Pons (tissue), 1 donor: ENCODE measurements at regions not wholly inside any gene's neighbourhood (a gene's known extent, or its start where the extent isn't known, plus 50 kb on each side); places are given as distances from the start of the nearest gene placed in this dataset.
"Not testable (repeated sequence)": the region's sequence is repeated elsewhere in the genome, so short reads cannot be mapped to it uniquely, and the experiment has no call there.

Source experiments
- DNase-seq: peaks from one replicate; pipeline ENCODE4 v3.0.0-alpha.2; 2016; ENCODE audit warnings: low spot score

DNA sequence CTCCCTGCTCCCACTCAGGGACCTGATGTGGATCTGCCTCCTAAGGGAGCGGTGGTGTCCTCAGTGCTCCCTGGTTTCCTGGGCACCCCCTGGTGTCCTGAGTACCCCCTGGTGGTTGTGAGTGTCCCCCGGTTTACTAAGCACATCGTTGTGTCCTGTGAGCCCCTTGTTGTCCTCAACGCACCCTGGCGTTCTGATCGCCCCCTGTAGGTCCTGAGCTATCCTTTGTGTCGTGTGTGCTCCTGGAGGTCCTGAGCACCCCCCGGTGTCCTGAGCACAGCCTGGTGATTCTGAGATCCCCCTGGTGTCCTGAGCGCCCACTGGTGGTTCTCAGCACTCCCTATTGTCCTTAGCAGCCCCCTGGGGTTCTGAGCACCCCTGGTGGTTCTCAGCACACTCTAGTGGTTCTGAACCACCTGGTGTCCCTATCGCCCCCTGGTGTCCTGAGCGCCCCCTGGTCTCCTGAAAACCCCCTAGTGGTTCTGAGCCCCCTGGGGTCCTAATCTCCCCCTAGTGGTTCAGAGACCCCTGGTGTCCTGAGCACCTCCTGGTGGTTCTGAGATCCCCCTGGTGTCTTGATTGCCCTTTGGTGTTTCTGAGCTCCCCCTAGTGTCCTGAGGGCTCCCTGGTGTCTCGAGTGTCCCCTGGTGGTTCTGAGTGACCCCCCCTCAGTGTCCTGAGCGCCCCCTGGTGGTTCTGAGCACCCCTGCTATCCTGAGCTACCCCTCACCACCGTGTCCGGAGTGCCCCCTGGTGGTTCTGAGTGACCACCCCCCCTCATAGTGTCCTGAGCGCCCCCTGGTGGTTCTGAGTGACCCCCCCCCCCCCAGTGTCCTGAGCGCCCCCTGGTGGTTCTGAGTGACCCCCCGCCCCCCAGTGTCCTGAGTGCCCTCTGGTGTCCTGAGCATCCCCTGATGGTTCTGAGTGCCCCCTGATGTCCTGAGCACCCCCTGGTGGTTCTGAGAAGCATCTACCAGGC lies 615.1 kb downstream of the TMEM121 start:
- DNase-seq: no peak

DNA sequence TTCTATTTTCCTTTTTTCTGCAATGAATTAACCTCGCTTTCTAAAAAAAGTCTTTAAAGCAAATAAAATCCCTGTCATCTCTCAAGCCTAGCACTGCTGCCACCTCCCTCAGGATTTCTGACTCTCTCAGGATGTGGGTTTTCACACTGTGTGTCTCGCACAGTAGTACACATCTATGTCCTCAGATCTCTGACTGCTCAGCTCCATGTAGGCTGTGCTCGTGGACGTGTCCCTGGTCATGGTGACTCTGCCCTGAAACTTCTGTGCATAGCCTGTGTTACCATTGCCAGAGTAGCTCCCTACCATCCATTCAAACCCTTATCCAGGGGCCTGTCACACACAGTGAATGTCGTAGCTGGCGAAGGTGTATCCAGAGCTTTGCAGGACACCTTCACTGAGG lies 619.3 kb downstream of the TMEM121 start:
- not testable (repeated sequence) for DNase-seq

DNA sequence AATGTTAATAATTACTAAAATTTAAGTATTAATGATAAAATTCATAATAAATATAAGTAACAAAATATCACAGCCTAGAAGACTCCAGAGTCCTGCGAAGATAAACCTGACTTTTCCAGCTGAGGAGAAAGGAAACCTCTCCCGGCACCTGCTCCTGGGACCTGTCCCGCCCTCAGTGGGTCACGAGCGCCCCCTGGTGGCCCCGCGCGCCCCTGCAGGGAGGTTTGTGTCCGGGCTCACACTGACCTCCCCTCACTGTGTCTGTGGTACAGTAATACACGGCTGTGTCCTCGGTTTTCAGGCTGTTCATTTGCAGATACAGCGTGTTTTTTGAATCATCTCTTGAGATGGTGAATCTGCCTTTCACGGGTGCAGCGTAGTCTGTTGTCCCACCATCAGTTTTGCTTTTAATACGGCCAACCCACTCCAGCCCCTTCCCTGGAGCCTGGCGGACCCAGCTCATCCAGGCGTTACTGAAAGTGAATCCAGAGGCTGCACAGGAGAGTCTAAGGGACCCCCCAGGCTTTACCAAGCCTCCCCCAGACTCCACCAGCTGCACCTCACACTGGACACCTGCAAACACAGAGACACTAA lies 627.1 kb downstream of the TMEM121 start:
- peak; percentile 0 for DNase-seq

DNA sequence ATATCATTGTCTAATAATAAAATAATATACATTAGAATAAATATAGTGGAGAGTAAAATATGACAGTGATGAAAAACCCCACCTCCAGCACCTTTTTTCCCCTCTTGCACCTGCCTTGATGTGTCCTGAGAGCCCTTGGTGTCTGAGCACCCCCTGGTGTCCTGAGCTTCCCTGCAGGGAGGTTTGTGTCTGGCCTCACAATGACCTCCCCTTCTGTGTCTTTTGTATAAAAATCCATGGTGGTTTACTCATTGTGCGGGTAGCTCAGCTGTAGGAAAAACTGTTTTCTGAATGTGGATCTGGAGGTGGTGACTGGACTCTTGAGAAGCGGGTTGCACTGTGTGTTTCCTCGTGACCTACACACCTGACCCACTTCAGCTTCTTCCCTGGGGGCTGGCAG lies 636.9 kb downstream of the TMEM121 start:
- DNase-seq: no peak

DNA sequence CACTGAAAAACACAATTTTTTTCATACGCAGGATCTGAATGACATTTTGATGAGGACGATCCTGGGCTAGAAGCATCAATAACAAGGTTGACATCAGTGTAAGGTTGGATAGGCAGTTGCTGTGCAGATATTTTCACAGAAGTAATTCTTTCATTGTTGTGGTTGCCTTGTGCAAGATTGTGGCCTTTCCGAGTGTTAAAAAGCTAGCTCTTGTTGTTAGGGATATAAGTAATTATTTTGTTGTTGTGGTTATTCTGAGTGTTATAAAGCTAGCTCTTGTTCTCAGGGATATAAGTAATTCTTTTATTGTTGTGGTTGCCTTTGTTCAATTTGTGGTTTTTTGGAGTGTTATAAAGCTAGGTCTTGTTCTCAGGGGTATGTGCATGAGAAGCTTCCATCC lies 637.4 kb downstream of the TMEM121 start:
- DNase-seq: not testable (repeated sequence)

DNA sequence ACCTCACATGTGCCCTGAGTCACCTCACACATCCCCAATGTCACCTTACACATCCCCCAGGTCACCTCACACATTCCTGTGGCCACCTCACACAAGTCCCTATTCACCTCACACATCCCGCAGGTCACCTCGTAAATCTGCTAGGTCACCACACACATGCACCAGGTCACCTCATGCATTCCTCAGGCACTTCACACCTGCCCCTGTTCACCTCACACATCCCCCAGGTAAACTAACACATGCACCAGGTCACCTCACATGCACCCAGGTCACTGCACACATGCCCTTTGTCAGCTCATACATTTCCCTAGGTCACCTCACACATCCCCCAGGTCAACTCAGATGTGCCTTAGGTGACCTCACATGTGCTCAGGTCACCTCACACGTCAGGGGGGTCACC lies 639.8 kb downstream of the TMEM121 start:
- DNase-seq: no peak

DNA sequence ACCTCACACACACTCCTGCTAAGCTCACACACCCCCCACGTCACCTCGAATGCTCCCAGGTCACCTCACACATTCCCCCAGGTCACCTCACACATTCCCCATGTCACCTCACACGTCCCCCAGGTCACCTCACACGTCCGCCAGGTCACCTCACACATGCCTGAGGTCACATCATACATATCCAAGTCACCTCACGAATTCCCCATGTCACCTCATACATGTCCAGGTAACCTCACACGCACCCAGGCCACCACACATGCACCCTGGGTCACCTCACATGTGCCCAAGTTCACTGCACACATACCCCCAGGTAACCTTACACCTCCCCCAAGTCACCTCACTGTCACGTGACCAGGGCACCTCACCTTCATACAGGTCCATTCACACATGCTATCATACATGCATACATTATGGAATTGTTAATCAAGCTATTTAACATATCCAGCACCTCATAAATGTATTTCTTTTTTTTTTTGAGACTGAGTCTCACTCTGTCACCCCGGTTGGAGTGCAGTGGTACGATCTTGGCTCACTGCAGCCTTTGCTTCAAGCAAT lies 640.3 kb downstream of the TMEM121 start:
- DNase-seq: no peak

DNA sequence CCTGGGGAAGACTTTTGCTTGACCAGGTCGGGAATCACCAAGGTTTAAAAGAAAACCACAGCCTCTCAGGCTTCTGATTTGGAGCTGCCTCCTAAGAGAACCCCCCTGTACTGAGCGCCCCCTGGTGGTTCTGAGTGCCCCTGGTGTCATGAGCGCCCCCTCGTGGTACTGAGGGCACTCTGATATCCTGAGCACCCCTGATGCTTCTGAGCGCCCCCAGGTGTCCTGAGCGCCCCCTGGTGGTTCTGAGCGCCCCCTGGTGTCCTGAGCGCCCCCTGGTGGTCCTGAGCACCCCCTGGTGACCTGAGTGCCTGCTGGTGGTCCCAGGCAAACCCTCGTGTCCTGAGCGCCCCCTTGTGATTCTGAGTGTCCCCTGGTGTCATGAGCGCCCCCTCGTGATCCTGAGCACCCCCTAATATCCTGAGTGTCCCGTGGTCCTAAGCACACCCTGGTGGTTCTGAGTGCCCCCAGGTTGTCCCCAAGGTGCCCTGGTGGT lies 643.8 kb downstream of the TMEM121 start:
- DNase-seq: not testable (repeated sequence)

DNA sequence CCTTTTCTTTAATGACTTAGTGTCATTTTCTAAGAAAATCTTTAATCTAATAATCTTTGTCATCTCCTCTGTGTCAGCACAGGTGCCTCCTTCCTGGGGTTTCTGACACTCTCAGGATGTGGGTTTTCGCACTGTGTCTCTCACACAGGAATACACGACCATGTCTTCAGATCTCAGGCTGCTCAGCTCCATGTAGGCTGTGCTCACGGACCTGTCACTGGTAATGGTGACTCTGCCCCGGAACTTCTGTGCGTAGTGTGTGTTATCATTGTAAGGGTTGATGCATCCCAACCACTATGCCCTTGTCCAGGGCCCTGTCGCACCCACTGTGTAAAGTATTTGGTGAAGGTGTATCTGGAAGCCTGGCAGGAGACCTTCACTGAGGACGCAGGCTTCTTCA lies 647.8 kb downstream of the TMEM121 start:
- no peak for DNase-seq

DNA sequence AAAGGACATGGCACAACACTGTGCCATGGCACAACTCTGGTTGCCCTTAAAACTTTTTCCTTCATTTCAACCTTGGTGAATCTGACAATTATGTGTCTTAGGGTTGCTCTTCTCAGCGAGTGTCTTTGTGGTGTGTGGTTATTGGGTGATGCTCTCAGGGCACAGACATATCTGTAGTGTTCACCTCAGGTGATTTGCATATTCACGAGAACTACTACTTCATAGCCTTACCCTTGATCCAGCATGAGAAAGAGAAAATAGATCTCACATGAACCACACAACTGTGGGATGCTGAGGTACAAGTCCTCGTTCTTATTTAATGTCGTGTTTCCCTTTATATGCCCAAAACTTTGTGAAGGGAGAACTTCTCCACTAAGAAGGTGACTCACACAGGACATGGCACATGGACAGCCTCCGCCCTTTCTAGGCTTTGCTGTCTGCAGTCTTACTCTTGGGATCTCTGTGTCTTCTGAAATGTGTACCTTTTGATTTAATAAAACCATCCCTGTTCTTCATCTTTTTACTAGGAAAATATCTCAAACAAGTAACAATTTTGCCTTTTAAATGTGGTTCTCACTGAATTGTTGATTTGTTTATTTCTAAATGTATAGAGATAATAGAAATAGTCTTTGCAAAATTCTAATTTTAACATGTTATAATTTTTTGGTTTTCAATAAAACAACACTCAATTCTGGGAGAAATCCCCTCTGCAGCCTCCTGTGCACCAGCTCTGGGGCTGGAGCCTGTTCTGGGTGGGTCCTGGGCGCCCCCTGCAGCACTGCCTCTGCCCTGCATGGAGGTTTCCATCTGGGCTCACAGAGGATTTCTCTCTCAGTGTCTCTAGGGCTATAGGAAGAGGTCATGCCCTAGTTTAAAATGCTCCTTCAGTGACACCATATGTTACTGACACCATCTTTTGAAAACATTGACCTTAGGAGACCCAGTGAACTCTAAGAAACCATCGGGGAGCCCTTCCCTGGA lies 651.2 kb downstream of the TMEM121 start:
- not testable (repeated sequence) for DNase-seq

DNA sequence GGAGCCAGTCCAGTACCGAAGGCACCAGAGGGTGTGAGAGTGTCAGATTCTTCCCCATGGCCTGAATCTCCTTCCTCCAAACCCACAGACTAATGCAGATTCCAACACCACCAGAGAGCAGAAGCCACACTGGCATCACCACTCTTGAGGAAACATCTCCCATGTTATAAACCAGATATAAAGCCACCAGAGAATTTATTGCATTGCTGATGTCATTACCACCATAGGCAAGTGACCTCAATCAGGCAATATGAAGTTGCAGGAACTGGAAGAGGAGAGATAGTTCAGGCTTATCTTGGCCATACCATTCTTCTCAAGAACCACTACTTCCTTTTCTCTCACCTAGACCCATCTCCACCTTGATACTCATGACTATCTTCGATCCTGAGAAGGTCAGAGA lies 653.4 kb downstream of the TMEM121 start:
- no peak for DNase-seq

DNA sequence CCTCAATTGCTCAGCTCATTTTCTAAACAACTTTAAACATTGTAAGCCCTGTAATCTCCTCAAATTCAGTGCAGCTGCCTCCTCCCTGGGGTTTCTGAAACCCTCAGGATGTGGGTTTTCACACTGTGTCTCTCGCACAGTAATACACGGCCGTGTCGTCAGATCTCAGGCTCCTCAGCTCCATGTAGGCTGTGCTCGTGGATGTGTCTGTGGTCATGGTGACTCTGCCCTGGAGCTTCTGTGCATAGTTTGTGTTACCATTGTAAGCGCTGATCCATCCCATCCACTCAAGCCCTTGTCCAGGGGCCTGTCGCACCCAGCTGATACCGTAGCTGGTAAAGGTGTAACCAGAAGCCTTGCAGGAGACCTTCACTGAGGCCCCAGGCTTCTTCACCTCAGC lies 658.4 kb downstream of the TMEM121 start:
- DNase-seq: not testable (repeated sequence)

DNA sequence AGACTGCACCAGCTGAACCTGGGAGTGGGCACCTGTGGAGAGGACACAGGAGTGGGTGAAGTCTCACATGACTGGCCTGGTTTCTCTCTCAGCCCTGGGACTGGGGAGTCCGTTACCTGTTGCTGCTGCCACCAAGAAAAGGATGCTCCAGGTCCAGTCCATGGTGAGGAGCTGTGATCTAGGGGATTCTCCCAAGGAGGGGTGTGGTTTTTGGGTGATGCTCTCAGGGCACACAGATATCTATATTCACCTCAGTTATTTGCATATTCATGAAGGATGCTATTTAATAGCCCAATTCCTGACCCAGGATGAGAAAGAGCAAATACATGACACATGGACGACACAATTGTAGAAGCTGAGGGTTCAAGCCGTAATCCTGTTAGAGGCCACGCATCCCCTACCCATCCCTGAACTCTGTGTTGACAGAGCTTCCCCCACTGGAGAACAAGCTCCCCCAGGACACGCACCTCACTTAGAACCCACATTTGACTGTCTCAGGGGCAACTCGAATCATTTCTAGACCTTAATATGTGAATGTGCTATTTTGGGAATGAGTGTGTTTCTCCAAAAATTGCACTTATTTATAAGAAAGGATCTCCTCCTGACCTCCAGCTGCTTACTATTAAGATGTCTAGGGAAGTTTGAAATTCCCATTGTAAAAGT lies 658.9 kb downstream of the TMEM121 start:
- not testable (repeated sequence) for DNase-seq

DNA sequence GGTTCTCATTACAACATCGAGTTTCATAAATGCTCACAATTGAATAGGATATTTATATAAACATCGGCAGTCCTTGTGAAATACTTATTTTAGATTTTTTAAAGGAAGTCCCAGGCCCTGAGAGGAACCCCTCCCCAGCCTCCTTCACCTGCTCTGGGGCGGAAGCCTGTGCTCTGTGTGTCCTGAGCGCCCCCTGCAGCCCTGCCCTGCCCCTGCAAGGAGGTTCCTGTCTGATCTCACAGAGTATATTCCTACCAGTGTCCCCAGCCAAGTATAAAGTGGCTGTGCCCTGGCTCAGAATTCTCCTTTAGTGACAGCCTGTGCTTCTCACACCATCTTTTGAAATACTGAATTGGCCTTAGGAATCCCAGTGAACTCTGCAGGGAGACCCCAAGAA lies 659.5 kb downstream of the TMEM121 start:
- DNase-seq: no peak

DNA sequence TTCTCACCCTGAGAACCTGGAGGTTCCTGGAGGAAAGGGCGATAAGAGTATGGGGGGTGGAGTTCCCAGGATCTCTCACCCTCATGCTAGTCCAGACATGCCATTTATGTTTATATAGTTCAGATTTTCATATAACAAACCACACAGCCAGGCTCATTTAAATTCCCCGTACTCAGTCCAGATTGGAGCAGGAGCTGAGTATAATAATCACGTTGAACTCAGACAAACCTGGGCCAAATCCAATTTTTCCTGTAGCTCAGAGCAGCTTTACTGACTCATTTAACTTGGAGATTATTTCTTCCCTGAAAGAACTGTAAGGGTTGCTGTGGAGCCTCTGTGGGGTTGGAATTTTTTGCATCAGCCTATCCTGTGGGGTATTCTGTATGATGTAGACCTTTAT lies 660.8 kb downstream of the TMEM121 start:
- no peak for DNase-seq

DNA sequence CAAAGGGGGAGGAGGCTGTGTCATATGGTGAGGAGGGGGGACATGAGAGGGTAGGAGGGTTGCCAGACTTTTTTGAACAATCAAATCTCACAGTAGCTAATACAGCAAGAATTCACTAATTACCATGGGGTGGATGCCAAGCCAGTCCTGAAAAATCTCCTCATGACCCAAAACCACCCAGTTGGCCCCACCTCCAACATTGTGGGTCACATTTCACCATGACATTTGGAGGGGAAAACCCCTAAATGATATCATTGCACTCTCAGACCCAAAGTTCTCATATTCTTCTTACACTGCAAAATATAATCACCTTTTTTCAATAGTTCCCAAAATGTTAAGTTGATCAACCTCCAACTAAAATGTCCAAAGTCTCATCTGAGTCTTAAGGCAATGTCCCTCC lies 666.3 kb downstream of the TMEM121 start:
- not testable (repeated sequence) for DNase-seq

DNA sequence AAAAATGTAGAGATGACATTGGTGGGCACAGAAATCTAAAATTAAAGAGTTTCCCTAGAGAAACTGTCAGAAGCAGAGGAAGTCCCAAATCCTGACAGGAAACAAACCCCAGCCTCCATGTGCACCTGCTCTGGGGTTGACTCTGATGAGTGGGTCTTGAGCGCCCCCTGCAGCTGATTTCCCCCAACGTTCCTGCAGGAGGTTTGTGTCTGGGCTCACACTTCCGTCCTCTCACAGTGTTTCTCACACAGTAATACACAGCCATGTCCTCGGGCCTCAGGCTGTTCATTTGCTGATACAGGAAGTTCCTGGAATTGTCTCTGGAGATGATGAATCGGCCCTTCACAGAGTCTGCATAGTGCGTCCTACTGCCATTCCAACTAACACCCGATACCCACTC lies 670.1 kb downstream of the TMEM121 start:
- not testable (repeated sequence) for DNase-seq

DNA sequence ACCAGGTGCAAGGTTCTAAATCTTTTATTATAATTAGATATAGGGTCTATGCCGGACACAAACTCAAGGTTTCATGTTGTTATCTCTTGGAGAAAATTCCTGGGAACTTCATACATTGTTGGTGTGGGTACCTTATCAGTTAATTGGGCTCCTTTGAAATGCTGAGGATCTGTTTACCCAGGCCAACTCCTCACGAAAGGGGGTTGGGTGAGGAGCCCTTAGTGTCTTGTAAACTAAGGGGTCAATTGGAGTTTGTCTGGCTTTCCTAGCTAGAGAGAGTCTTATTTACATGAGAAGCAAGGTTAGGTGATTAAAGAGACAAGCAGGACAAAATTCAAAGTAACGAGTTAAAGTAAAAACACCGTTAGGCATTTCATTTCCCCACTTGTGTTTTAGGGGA lies 670.9 kb downstream of the TMEM121 start:
- not testable (repeated sequence) for DNase-seq

DNA sequence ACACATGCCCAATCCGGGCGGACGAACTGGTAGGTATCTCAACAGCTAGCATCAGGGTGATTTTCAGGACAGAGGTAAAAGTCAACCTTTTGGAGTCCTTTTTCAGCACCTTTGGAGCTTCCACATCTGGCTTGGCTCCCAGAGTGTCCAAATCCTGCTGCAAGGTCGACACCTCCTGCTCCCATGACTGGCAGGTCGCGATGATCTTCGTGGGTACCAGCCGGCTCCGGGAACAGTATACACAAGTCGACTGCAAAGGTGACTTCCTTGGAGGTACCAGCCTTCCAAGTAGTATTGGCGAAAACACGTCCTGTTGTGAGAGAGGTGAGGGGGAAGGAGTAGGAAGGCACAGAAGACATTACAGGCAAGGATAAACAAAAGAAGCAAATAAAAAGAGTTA lies 672.7 kb downstream of the TMEM121 start:
- no peak for DNase-seq

DNA sequence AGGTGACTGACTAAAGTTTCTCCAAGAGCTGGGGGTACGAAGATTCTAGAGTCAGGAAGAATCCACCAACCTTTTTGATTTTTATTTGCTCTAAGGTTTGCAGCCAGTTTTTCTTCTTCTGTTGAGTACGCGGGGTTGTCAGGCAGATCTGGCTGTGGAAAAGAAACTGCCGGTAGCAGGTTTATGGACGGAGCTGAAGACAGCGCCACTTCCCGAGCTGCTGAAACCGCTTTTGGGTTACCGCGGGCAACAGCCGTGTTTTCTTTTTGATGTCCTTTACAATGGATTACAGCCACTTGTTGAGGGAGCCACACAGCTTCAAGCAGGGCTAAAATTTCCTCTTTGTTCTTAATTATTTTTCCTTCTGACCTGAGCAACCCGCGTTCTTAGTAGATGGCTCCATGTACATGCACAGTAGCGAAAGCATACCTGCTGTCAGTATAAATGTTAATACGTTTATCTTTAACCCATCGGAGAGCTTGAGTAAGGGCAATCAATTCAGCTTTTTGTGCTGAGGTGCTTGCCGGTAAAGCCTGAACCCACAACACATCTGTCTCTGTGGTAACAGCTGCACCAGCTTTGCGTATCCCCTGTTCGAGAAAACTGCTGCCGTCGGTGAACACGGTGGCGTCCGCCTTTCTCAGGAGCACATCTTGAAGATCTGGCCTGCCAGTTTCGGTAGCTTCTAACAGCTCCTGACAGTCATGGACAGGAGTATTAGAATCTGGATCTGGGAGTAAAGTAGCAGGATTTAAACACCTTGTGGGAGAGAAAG lies 674.3 kb downstream of the TMEM121 start:
- DNase-seq: no peak
